Activated T-helper 1 cell treated with anti-CD3 and anti-CD28 coated beads, Interleukin-12 subunit alpha, Interleukin-12 subunit beta, Interleukin-2, Interleukin-4 antibody, amounts not matched to agents 30 ng/mL and 10 ng/mL and 1 ng/mL, durations not matched to agents 14 hours and 24 hours and 36 hours (primary cell): ENCODE measurements at regions not wholly inside any gene's neighbourhood (a gene's known extent, or its start where the extent isn't known, plus 50 kb on each side); places are given as distances from the start of the nearest gene placed in this dataset.

Experiments
- DNase-seq: peaks from one replicate; pipeline ENCODE4 v3.0.0; 2021; ENCODE audit warnings: low spot score
- H3K27ac Mint-ChIP-seq: one replicate; pipeline ENCODE4 v1.8.0; 2021; ENCODE audit warnings: mild to moderate bottlenecking, mixed read lengths
- H3K27me3 Mint-ChIP-seq: one replicate; pipeline ENCODE4 v1.8.0; 2022; ENCODE audit warnings: mild to moderate bottlenecking, moderate library complexity, mixed read lengths; ENCODE audit not compliant: insufficient read depth
- H3K36me3 Mint-ChIP-seq: one replicate; pipeline ENCODE4 v1.8.0; 2021; ENCODE audit warnings: low read depth, mixed read lengths
- H3K4me1 Mint-ChIP-seq: one replicate; pipeline ENCODE4 v1.8.0; 2021; ENCODE audit warnings: low read depth, mixed read lengths
- H3K4me3 Mint-ChIP-seq: one replicate; pipeline ENCODE4 v1.8.0; 2021; ENCODE audit warnings: mild to moderate bottlenecking, moderate library complexity, mixed read lengths
- H3K9me3 Mint-ChIP-seq: one replicate; pipeline ENCODE4 v1.8.0; 2021; ENCODE audit warnings: mixed read lengths
- intact Hi-C: fragments of 100-400 bp; cut with micrococcal nuclease; formaldehyde crosslinking; loops from one replicate; pipeline ENCODE4 v1.15.1; 2024

DNA sequence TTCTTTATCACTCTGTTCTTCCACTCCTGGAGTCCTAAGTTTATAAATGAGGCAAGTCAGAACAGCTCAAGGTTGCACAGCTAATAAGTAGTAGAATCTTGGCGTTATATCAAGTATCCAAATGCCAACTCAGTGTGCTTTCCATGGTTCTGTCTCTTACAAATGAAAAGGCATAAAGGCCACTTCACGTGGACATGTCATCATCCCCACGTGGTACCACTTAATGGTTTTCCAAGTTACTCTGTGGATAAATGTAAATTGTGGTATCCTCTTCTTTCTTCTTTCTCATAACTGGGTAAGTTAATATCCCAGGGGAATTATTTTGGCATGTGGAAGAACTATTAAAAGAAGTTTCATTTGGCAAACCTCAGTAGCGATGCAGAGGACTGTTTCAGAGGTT, 131.5 kb upstream of the L3MBTL4 start:
- no peaks in the 10 kb centered on the region for H3K27me3 Mint-ChIP-seq
- no peaks in the 10 kb centered on the region for H3K36me3 Mint-ChIP-seq
- H3K4me3 Mint-ChIP-seq: no peak overlapping the region
- H3K27ac Mint-ChIP-seq: no peak overlapping the region
- no peak for DNase-seq
- H3K4me1 Mint-ChIP-seq: no peaks in the 10 kb centered on the region
- H3K9me3 Mint-ChIP-seq: no peaks in the 10 kb centered on the region
- intact Hi-C loops: no loop called here

DNA sequence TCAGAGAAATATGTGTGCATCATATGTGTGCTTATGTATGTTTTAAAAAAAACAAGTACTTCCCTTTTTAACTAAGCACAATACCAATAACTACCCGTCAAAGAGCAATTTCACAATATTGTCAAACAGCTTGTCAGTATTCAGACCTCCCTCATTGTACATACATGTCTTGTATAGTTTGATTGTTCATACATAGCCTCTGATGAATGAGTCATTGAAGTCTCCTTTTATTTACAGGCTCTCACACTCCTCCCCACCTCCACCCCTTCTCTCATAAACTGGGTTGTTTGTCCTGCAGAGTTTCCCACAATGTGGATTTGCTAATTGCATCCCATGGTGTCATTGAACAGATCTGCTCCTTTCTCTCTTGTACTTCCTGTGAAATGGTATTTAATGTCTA, 132.8 kb upstream of the L3MBTL4 start:
- H3K9me3 Mint-ChIP-seq: no peaks in the 10 kb centered on the region

DNA sequence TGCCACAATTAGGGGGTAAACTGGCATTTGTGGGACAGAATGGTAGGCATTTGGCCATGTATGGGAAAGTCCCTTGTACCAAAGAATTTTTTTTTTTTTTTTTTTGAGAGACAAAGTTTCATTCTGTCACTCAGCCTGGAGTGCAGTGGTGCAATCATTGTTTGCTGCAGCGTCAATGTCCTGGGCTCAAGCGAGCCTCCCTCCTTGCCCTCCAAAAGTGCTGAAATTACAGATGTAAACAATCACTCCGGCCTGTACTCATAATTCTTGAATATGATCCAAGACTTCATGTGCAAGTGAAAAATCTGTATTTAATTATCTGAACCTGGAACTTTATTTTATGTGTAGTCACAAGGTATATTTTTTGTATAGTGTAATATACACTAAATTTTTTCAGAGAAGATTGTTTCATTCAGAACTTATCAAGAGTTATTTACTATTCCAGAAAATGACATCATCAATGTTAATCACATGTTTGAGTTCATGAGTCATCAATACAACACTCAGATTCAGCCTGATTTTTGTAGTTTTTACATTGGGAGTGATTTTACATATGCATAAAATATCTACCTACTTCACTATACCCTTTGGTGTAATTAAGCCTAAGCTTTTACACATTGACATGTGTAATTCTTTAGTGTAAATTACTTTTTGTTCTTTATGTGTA, 138.7 kb upstream of the L3MBTL4 start:
- H3K4me3 Mint-ChIP-seq: no peak overlapping the region
- no peaks in the 10 kb centered on the region for H3K36me3 Mint-ChIP-seq
- no peaks in the 10 kb centered on the region for H3K4me1 Mint-ChIP-seq
- H3K27ac Mint-ChIP-seq: no peak overlapping the region
- H3K9me3 Mint-ChIP-seq: no peaks in the 10 kb centered on the region
- peaks cover 2% of the 10 kb centered on the region for H3K27me3 Mint-ChIP-seq
- intact Hi-C loops: no loop called here
- no peak for DNase-seq

More for the DNA sequence above, 132.8 kb upstream of the L3MBTL4 start:
- intact Hi-C loops: no loop called here
- H3K27ac Mint-ChIP-seq: no peak overlapping the region
- DNase-seq: no peak
- no peaks in the 10 kb centered on the region for H3K4me1 Mint-ChIP-seq
- no peaks in the 10 kb centered on the region for H3K36me3 Mint-ChIP-seq
- peaks cover 2% of the 10 kb centered on the region for H3K27me3 Mint-ChIP-seq
- H3K4me3 Mint-ChIP-seq: no peak overlapping the region

DNA sequence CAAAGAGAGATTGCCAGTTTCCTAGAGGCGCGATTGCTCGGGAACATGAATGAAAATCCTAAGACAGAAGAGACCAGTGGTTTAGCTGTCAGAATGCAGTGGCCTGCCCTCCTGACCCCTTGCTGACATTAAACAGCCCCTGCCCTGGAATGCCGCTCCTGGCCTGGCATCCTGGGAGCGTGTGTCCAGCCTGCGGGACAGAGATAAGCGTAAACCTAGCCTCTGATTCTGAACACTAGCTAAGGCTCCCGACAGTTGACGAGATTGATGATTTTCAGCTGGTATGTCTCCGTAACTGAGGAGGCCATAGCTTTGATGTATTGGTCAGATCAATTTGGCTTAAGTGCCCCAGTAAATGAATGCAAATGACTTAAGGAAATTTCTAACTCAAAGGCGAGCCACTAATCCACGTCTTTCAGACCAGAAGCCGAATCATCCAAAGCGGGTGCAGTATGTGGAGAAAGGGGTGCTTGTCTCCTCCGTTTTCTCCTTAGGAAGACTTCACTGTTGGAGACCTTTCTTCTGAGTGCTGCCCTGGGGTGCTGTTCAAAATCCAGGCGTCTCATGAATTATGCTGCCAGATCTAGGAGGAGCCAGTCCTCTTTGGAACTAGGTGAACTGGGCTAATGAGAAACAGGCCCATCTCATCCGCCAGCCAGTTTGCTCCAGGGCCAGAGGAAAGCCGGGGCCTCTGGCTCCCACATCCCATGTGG, 142.5 kb upstream of the L3MBTL4 start:
- Mint-ChIP-seq H3K36me3 (no peaks in the 10 kb centered on the region), H3K27me3 (no peaks in the 10 kb centered on the region), H3K4me1 (no peaks in the 10 kb centered on the region), H3K9me3 (no peaks in the 10 kb centered on the region), H3K27ac (no peak overlapping the region), H3K4me3 (no peak overlapping the region)
- no peak for DNase-seq
- intact Hi-C loops: no loop called here

DNA sequence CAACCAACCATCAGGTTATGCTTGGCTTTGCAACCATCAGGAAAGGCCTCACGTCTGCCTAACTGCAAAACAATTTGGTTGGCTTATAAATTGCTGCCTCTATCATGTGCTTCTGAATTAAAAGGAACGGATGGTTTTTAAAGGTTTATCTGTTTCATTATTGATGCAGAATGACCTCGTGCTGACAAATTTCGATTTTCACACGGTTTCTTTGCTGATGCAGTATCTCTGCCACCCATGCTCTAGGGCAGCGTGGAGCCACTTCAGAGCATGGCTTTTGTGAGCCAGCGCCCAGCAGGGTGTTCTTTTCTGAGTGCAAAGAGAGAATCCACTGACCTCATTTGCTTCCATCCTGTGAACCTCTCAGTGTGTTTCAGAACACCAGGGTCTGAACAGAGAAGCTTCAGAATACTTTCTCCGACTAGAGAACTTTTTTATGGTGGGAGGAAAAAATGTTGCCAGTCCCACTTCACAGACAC, 143.1 kb upstream of the L3MBTL4 start:
- H3K27ac Mint-ChIP-seq: no peak overlapping the region
- H3K4me1 Mint-ChIP-seq: no peaks in the 10 kb centered on the region
- no peak for DNase-seq
- H3K4me3 Mint-ChIP-seq: no peak overlapping the region
- H3K9me3 Mint-ChIP-seq: no peaks in the 10 kb centered on the region
- intact Hi-C loops: no loop called here
- H3K36me3 Mint-ChIP-seq: no peaks in the 10 kb centered on the region
- no peaks in the 10 kb centered on the region for H3K27me3 Mint-ChIP-seq

DNA sequence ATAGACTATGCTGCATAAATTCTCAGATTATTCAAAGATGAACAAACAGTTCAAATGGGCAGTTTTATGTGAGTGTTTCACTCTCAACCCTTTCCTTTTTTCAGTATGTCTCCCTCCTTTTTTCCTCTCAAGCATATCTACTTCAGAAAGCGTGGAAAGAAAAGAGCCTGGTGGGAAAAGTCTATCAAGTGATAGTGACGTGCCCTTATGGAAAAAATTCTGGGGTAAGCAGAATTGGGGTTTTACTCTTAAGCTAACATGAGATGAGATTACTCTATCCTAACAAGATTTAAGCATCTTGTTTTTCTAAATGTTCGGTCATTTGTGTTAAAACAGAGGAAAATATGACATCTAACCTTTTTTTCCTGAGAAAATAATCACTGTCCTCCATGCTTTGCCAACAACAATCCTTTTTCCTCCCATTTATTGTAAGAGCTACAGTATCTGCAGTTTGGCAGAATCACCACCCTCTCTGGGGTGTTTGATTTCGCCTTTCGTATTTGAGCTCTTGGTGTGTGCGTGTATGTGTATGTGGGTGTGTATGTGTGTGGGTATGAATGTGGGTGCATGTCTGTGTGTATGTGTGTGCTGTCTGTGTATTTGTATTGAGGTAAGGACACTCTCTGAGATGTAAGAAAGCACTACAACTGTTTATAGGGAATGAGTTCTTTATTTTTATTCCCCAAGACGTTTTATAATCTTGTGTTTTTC, 143.9 kb upstream of the L3MBTL4 start:
- Mint-ChIP-seq H3K27me3 (no peaks in the 10 kb centered on the region), H3K4me3 (no peak overlapping the region), H3K4me1 (no peaks in the 10 kb centered on the region), H3K36me3 (no peaks in the 10 kb centered on the region), H3K9me3 (no peaks in the 10 kb centered on the region), H3K27ac (no peak overlapping the region)
- intact Hi-C loops: no loop called here
- DNase-seq: no peak

GRCh38 chr18:6559296-6559695, 144.6 kb upstream of the L3MBTL4 start:
- Mint-ChIP-seq H3K27me3 (no peaks in the 10 kb centered on the region), H3K9me3 (no peaks in the 10 kb centered on the region), H3K27ac (no peak overlapping the region), H3K36me3 (no peaks in the 10 kb centered on the region), H3K4me3 (no peak overlapping the region), H3K4me1 (no peaks in the 10 kb centered on the region)
- intact Hi-C loops: no loop called here
- no peak for DNase-seq

DNA sequence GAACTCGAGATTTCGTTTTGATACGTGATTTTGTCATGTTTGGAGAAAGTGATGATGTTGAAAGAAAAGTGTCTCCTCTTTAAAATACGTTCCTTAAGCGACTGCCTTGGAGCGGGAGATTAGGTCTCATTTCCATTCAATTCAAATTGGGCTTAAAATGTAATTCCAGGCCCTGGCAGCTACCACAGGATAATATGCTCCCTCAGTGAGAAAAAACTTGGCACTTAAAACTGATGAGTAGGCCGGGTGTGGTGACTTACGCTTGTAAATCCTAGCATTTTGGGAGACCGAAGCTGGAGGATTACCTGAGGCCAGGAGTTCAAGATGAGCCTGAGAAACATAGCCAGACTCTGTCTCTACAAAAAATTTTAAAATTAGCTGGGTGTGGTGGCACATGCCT, 146.3 kb upstream of the L3MBTL4 start:
- intact Hi-C loops: no loop called here
- H3K4me3 Mint-ChIP-seq: no peak overlapping the region
- H3K4me1 Mint-ChIP-seq: no peaks in the 10 kb centered on the region
- DNase-seq: no peak
- no peaks in the 10 kb centered on the region for H3K36me3 Mint-ChIP-seq
- H3K27ac Mint-ChIP-seq: no peak overlapping the region
- no peaks in the 10 kb centered on the region for H3K9me3 Mint-ChIP-seq
- H3K27me3 Mint-ChIP-seq: no peaks in the 10 kb centered on the region

GRCh38 chr18:6561420-6561861, 146.7 kb upstream of the L3MBTL4 start:
- no peak overlapping the region for H3K4me3 Mint-ChIP-seq
- no peaks in the 10 kb centered on the region for H3K36me3 Mint-ChIP-seq
- H3K27me3 Mint-ChIP-seq: no peaks in the 10 kb centered on the region
- intact Hi-C loops: no loop called here
- DNase-seq: no peak
- H3K27ac Mint-ChIP-seq: no peak overlapping the region
- H3K4me1 Mint-ChIP-seq: no peaks in the 10 kb centered on the region
- H3K9me3 Mint-ChIP-seq: no peaks in the 10 kb centered on the region

GRCh38 chr18:6561862-6562291, 147.2 kb upstream of the L3MBTL4 start:
- Mint-ChIP-seq H3K27me3 (no peaks in the 10 kb centered on the region), H3K4me3 (no peak overlapping the region), H3K36me3 (no peaks in the 10 kb centered on the region), H3K9me3 (no peaks in the 10 kb centered on the region), H3K4me1 (no peaks in the 10 kb centered on the region), H3K27ac (no peak overlapping the region)
- DNase-seq: no peak
- intact Hi-C loops: no loop called here

GRCh38 chr18:6563896-6564295, 149.2 kb upstream of the L3MBTL4 start:
- H3K36me3 Mint-ChIP-seq: no peaks in the 10 kb centered on the region
- H3K27ac Mint-ChIP-seq: no peak overlapping the region
- no peaks in the 10 kb centered on the region for H3K9me3 Mint-ChIP-seq
- intact Hi-C loops: no loop called here
- no peaks in the 10 kb centered on the region for H3K4me1 Mint-ChIP-seq
- DNase-seq: no peak
- H3K27me3 Mint-ChIP-seq: no peaks in the 10 kb centered on the region
- H3K4me3 Mint-ChIP-seq: no peak overlapping the region

- no peak for DNase-seq
- H3K27ac Mint-ChIP-seq: no peak overlapping the region
- no peaks in the 10 kb centered on the region for H3K27me3 Mint-ChIP-seq
- intact Hi-C loops: no loop called here
- no peak overlapping the region for H3K4me3 Mint-ChIP-seq
- no peaks in the 10 kb centered on the region for H3K9me3 Mint-ChIP-seq
- H3K4me1 Mint-ChIP-seq: no peaks in the 10 kb centered on the region
- no peaks in the 10 kb centered on the region for H3K36me3 Mint-ChIP-seq
Observed at GRCh38 chr18:6564950-6565814, 150.5 kb upstream of the L3MBTL4 start.

DNA sequence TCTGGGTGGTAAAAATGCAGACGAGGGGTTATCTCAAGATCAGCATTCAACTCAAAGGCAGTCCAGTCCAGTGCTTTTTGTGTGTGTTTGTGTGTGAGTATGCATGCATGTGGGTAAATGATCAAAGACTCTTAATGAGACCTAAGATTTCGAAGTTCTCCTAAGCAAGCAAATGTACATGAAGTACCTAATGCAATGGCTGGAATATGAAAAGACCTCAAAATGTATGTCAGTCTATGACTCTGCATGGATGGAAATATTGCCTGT, 151.0 kb upstream of the L3MBTL4 start:
- DNase-seq: no peak
- Mint-ChIP-seq H3K27me3 (no peaks in the 10 kb centered on the region), H3K9me3 (no peaks in the 10 kb centered on the region), H3K4me3 (no peak overlapping the region), H3K27ac (no peak overlapping the region), H3K4me1 (no peaks in the 10 kb centered on the region), H3K36me3 (no peaks in the 10 kb centered on the region)
- intact Hi-C loops: no loop called here
